Panc1 (cell line): ENCODE measurements at regions not wholly inside any gene's neighbourhood (a gene's known extent, or its start where the extent isn't known, plus 50 kb on each side); places are given as distances from the start of the nearest gene placed in this dataset.

Experiments used
- ATAC-seq: fragments of 200-7000 bp; cut with Tn5 transposase; 2 replicates; pipeline ENCODE4 v1.9.1; 2020; ENCODE audit warnings: mild to moderate bottlenecking, moderate library complexity
- BruUV-seq: library from RNA; stranded (reverse); fragments of 400-500 nt; replicated peaks from 2 replicates; lab custom pipeline; 2021; lab: Mats Ljungman, UMichigan
- CTCF ChIA-PET: fragments of 300-600 bp; sonication (Branson Sonifier 250); formaldehyde crosslinking; loops from one replicate; lab custom pipeline; 2022; ENCODE audit warnings: antibody characterized with exemption; lab: Charles Lee
- POLR2A ChIA-PET: fragments of 300-600 bp; sonication (Branson Sonifier 250); formaldehyde crosslinking; loops from one replicate; lab custom pipeline; 2022; ENCODE audit warnings: antibody characterized with exemption; lab: Charles Lee
- DNase-seq: peaks from one replicate; pipeline ENCODE4 v3.0.0-alpha.2; 2010; ENCODE audit warnings: low read depth, low spot score
- H3K27ac ChIP-seq: 2 replicates; pipeline ENCODE4 v1.5.1; 2011; ENCODE audit warnings: mild to moderate bottlenecking, low read length, inconsistent platforms
- H3K27me3 ChIP-seq: fragments of 200-500 bp; sonication (Bioruptor generic); 2 replicates; pipeline ENCODE4 v1.6.0; 2014; ENCODE audit warnings: low read length, inconsistent platforms; ENCODE audit not compliant: control insufficient read depth, insufficient read depth
- H3K36me3 ChIP-seq: fragments of 200-500 bp; sonication (Bioruptor generic); 2 replicates; pipeline ENCODE4 v1.5.1; 2014; ENCODE audit warnings: inconsistent platforms, mild to moderate bottlenecking, low read length, moderate library complexity; ENCODE audit not compliant: control insufficient read depth, insufficient read depth
- H3K4me1 ChIP-seq: 2 replicates; pipeline ENCODE4 v1.5.1; 2011; ENCODE audit warnings: inconsistent platforms, mild to moderate bottlenecking, low read length, moderate library complexity; ENCODE audit not compliant: control insufficient read depth, insufficient read depth
- H3K4me3 ChIP-seq, 2 experiments: 2 replicates each; pipeline ENCODE4 v1.5.1; 2011 to 2012; ENCODE audit warnings: low read depth in 2 of 2, low read length in 2 of 2, mild to moderate bottlenecking in 2 of 2, inconsistent platforms in 1 of 2, moderate library complexity in 1 of 2
- H3K9me3 ChIP-seq: fragments of 200-500 bp; sonication (Bioruptor generic); 2 replicates; pipeline ENCODE4 v1.5.1; 2014; ENCODE audit warnings: low read depth, mild to moderate bottlenecking, inconsistent platforms, low read length, moderate library complexity; ENCODE audit not compliant: control insufficient read depth, insufficient read depth
- POLR2AphosphoS5 ChIP-seq: IDR thresholded peaks from 2 replicates; pipeline ENCODE4 v1.6.1; 2012; ENCODE audit warnings: mild to moderate bottlenecking, low read depth, low read length, moderate library complexity
- SIN3A ChIP-seq: IDR thresholded peaks from 2 replicates; pipeline ENCODE4 v1.6.1; 2012; ENCODE audit warnings: low read depth, mild to moderate bottlenecking, low read length, moderate library complexity, borderline replicate concordance; ENCODE audit not compliant: insufficient read depth
- TCF7L2 ChIP-seq: IDR thresholded peaks from 2 replicates; pipeline ENCODE4 v1.6.1; 2011; ENCODE audit warnings: mild to moderate bottlenecking, low read depth, low read length, inconsistent platforms
- in situ Hi-C: cut with HindIII; loops from 2 replicates; pipeline ENCODE4 v1.10.0; 2016; ENCODE audit warnings: low sequenced_read_pairs, low pct_unique_long_range_greater_than_20kb
- intact Hi-C: fragments of 100-400 bp; cut with micrococcal nuclease; formaldehyde crosslinking; loops from one replicate; pipeline ENCODE4 v1.10.0; 2022; ENCODE audit not compliant: unreplicated experiment
- TF ChIP-seq, protein P1 (sequence below), 2 experiments: IDR thresholded peaks; 2 replicates each; pipeline ENCODE4 v1.6.1; 2011 to 2012; ENCODE audit warnings: low read depth in 2 of 2, control low read depth in 1 of 2, low read length in 1 of 2, mild to moderate bottlenecking in 1 of 2, moderate library complexity in 1 of 2; ENCODE audit not compliant: insufficient read depth in 1 of 2
- TF ChIP-seq, protein P2 (sequence below): fragments of 450-650 bp; IDR thresholded peaks from 2 replicates; pipeline ENCODE4 v1.5.1; 2017; ENCODE audit warnings: mild to moderate bottlenecking

DNA sequence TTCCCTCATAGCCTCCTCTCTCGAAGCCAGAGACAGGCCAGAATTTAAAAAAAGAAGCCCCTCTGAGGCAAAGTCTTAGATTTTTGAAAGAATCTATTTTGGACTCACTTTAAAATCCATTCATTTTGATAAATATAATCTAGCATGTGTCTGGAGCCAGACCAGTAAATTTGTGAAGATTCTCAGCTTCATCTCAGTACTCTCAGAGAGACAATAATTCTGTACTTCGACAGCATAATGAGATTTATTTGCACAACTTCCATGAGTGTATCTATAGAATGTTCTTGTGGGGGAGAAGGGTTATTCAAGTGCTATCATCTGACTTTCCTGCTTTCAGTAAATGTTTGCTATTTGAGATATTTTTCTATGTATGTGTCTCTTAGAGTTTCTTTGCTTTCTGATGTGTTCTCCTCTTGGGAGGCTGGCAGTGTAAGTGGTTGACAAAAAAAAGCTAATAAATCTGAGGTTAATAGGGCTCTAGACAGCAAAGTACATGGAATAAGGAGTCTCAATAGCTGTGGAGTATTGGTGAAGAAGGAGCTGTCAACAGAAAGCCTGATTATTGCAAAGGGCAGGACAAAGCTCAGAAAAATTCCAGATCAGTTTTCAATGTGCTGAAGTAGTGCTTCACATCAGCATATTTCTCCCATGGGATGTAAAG lies 223.0 kb downstream of the PTBP2 start:
- BruUV-seq = no TSS peak
- intact Hi-C loops = no loop called here
- Histone ChIP-seq H3K36me3 (no peaks in the 10 kb centered on the region), H3K27ac (no peak overlapping the region), H3K4me3 (no peak overlapping the region), H3K9me3 (no peaks in the 10 kb centered on the region), H3K27me3 (no peaks in the 10 kb centered on the region; the same call in 1 of the 2 replicates), H3K4me1 (no peaks in the 10 kb centered on the region)
- in situ Hi-C loops = no loop called here
- CTCF ChIA-PET = no interaction called here
- POLR2A ChIA-PET = no interaction called here
- TF ChIP-seq, protein P1, sequence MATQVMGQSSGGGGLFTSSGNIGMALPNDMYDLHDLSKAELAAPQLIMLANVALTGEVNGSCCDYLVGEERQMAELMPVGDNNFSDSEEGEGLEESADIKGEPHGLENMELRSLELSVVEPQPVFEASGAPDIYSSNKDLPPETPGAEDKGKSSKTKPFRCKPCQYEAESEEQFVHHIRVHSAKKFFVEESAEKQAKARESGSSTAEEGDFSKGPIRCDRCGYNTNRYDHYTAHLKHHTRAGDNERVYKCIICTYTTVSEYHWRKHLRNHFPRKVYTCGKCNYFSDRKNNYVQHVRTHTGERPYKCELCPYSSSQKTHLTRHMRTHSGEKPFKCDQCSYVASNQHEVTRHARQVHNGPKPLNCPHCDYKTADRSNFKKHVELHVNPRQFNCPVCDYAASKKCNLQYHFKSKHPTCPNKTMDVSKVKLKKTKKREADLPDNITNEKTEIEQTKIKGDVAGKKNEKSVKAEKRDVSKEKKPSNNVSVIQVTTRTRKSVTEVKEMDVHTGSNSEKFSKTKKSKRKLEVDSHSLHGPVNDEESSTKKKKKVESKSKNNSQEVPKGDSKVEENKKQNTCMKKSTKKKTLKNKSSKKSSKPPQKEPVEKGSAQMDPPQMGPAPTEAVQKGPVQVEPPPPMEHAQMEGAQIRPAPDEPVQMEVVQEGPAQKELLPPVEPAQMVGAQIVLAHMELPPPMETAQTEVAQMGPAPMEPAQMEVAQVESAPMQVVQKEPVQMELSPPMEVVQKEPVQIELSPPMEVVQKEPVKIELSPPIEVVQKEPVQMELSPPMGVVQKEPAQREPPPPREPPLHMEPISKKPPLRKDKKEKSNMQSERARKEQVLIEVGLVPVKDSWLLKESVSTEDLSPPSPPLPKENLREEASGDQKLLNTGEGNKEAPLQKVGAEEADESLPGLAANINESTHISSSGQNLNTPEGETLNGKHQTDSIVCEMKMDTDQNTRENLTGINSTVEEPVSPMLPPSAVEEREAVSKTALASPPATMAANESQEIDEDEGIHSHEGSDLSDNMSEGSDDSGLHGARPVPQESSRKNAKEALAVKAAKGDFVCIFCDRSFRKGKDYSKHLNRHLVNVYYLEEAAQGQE (IDR thresholded peaks at IDR 0.05; ENCODE audit: insufficient read depth in 1 of 2, low read depth in 2 of 2, low read length in 1 of 2) = no peak
- TF ChIP-seq SIN3A (no peak), TCF7L2 (no peak), POLR2AphosphoS5 (no peak)
- TF ChIP-seq, protein P2, sequence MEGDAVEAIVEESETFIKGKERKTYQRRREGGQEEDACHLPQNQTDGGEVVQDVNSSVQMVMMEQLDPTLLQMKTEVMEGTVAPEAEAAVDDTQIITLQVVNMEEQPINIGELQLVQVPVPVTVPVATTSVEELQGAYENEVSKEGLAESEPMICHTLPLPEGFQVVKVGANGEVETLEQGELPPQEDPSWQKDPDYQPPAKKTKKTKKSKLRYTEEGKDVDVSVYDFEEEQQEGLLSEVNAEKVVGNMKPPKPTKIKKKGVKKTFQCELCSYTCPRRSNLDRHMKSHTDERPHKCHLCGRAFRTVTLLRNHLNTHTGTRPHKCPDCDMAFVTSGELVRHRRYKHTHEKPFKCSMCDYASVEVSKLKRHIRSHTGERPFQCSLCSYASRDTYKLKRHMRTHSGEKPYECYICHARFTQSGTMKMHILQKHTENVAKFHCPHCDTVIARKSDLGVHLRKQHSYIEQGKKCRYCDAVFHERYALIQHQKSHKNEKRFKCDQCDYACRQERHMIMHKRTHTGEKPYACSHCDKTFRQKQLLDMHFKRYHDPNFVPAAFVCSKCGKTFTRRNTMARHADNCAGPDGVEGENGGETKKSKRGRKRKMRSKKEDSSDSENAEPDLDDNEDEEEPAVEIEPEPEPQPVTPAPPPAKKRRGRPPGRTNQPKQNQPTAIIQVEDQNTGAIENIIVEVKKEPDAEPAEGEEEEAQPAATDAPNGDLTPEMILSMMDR = no peak
- DNase-seq (no peak), ATAC-seq (no peak)

DNA sequence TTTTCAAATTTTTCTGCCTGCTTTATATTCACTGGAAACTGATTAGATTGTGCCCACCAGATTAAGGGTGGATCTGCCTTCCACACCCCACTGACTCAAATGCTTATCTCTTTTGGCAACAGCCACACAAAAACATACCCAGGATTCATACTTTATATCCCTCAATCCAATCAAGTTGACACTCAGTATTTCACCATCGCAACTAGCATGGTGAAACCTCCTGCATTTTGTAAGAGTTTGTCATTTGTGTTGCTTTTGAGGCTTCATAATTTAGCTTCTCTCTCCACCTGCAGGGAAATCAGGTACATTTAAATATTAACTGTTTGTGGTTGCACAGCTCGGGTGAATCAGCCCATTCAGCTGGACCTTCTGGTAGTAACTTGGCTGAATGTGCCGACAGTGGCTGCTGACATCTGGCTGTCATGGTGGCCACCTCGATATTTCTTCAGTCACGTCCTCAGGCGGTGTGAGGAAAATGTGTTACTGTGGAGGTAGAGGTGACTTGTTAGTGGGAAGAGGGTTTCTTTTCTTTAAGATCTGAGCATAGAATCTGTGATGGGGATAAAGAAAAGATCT lies 224.0 kb downstream of the PTBP2 start:
- ATAC-seq (no peak), DNase-seq (no peak)
- Histone ChIP-seq H3K9me3 (no peaks in the 10 kb centered on the region), H3K27ac (no peak overlapping the region), H3K4me3 (no peak overlapping the region), H3K4me1 (no peaks in the 10 kb centered on the region), H3K36me3 (no peaks in the 10 kb centered on the region), H3K27me3 (no peaks in the 10 kb centered on the region)
- ChIA-PET POLR2A (no interaction called here), CTCF (no interaction called here)
- intact Hi-C loops (no loop called here), in situ Hi-C loops (no loop called here)
- TF ChIP-seq SIN3A (no peak), TCF7L2 (no peak), POLR2AphosphoS5 (no peak)
- TF ChIP-seq, protein P1 (IDR thresholded peaks at IDR 0.05; ENCODE audit: insufficient read depth in 1 of 2, low read depth in 2 of 2, low read length in 1 of 2) = no peak
- TF ChIP-seq, protein P2 = no peak
- no TSS peak for BruUV-seq
